GM12872 (cell line): ENCODE measurements at regions not wholly inside any gene's neighbourhood (a gene's known extent, or its start where the extent isn't known, plus 50 kb on each side); places are given as distances from the start of the nearest gene placed in this dataset.

Experiments used
- CTCF ChIP-seq: IDR thresholded peaks from 3 replicates; pipeline ENCODE4 v1.5.1; 2011; ENCODE audit warnings: low read depth, mild to moderate bottlenecking, low read length, moderate library complexity; ENCODE audit not compliant: insufficient read depth

GRCh38 chr12:29943683-29944082 lies 159.9 kb upstream of the TMTC1 start:
- TF ChIP-seq CTCF, result no peak

GRCh38 chr12:29940811-29941210 lies 157.1 kb upstream of the TMTC1 start:
- TF ChIP-seq CTCF, result no peak

- no peak for TF ChIP-seq CTCF
Observed at GRCh38 chr12:29930503-29930902, 146.8 kb upstream of the TMTC1 start.

- no peak for TF ChIP-seq CTCF
Observed at GRCh38 chr12:29929295-29929694, 145.6 kb upstream of the TMTC1 start.

- no peak for TF ChIP-seq CTCF
Observed at GRCh38 chr12:29921307-29921706, 137.6 kb upstream of the TMTC1 start.

GRCh38 chr12:29908157-29908556 lies 124.4 kb upstream of the TMTC1 start:
- TF ChIP-seq CTCF, result no peak

GRCh38 chr12:29907461-29907860 lies 123.7 kb upstream of the TMTC1 start:
- TF ChIP-seq CTCF, result no peak

- TF ChIP-seq CTCF, result no peak
Observed at GRCh38 chr12:29902043-29902442, 118.3 kb upstream of the TMTC1 start.
